BJ (cell line): ENCODE measurements at regions not wholly inside any gene's neighbourhood (a gene's known extent, or its start where the extent isn't known, plus 50 kb on each side); places are given as distances from the start of the nearest gene placed in this dataset.

ENCODE experiments used
- CTCF ChIA-PET: fragments of 350-600 bp; formaldehyde crosslinking; extraction: SDS; loops from one replicate; lab custom pipeline; 2021; ENCODE audit warnings: antibody characterized with exemption, inconsistent platforms; lab: Yijun Ruan, JAX
- POLR2A ChIA-PET: fragments of 300-600 bp; sonication (Branson Sonifier 250); formaldehyde crosslinking; extraction: SDS; loops from one replicate; lab custom pipeline; 2021; ENCODE audit warnings: antibody characterized with exemption; lab: Charles Lee
- DNase-seq: peaks from one replicate; pipeline ENCODE4 v3.0.0-alpha.2; 2011; ENCODE audit warnings: low read depth
- H3K27me3 ChIP-seq: 2 replicates; pipeline ENCODE4 v1.6.0; 2011; ENCODE audit warnings: low read length; ENCODE audit not compliant: control insufficient read depth, insufficient read depth
- H3K36me3 ChIP-seq: 2 replicates; pipeline ENCODE4 v1.5.1; 2011; ENCODE audit warnings: low read length; ENCODE audit not compliant: control insufficient read depth, insufficient read depth
- H3K4me3 ChIP-seq: 2 replicates; pipeline ENCODE4 v1.5.1; 2011; ENCODE audit warnings: low read depth, mild to moderate bottlenecking, control low read depth, low read length
- CTCF ChIP-seq: IDR thresholded peaks from 2 replicates; pipeline ENCODE4 v1.5.1; 2011; ENCODE audit warnings: low read depth, mild to moderate bottlenecking, control low read depth, inconsistent platforms, low read length, moderate library complexity; ENCODE audit not compliant: insufficient read depth

GRCh38 chr2:216583147-216583546 is 50.1 kb upstream of the IGFBP2 start:
- CTCF ChIA-PET, result interaction anchor here (1.6 to 2.2 kb wide), 2 partner anchors 63 to 82 kb away, joined by 3 to 11 read pairs; no protein-coding TSS in a partner anchor
- DNase-seq, result peak; percentile 64
- H3K27me3 ChIP-seq, result peaks cover 6% of the 10 kb centered on the region
- no peaks in the 10 kb centered on the region for H3K36me3 ChIP-seq
- no peak overlapping the region for H3K4me3 ChIP-seq
- TF ChIP-seq CTCF, result no peak
- POLR2A ChIA-PET, result no interaction called here
